ENCODE measurements at regions not wholly inside any gene's neighbourhood (a gene's known extent, or its start where the extent isn't known, plus 50 kb on each side); places are given as distances from the start of the nearest gene placed in this dataset.

DNA sequence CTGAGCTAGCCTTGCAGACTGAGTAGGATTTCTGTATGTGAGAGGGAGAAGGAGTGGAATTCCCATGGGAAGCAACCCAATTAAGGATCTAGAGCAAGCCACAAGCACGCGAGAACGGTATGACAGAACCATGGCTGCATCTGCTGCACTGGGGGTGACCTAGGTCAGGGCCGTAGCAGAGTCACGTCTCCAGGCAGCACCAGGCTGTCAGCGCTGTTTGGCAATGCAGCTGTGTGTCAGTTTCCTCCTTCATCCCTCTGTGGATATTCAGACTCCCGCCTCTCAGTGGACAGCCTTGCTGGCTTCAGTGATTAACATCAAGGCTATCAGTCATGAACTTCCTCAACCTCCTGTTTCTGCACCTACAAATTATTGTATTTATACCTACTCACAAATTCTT lies 118.1 kb upstream of the PPP2R5A start (continued):
- TF ChIP-seq ZHX1 (conservative IDR thresholded peaks at IDR 0.05; ENCODE audit: low read length) (no peak), MAZ (CRISPR knock-in tag; conservative IDR thresholded peaks at IDR 0.05 in 1 of 2, IDR thresholded peaks at IDR 0.05 in 1 of 2) (no peak), FOSL1 (tag; conservative IDR thresholded peaks at IDR 0.05) (no peak), SMAD3 (CRISPR knock-in tag; conservative IDR thresholded peaks at IDR 0.05) (no peak), VEZF1 (CRISPR knock-in tag; IDR thresholded peaks at IDR 0.05) (peak; percentile 41; the same call in 1 of the 2 replicates), HEY1 (CRISPR knock-in tag; IDR thresholded peaks at IDR 0.05; ENCODE audit: borderline replicate concordance) (no peak), YBX1 (IDR thresholded peaks at IDR 0.05) (no peak), TFAP4 (CRISPR knock-in tag; IDR thresholded peaks at IDR 0.05; ENCODE audit: borderline replicate concordance) (no peak), NR0B1 (IDR thresholded peaks at IDR 0.05; ENCODE audit: partially characterized antibody) (no peak), RFX1 (IDR thresholded peaks at IDR 0.05) (peak; percentile 23; the same call in 1 of the 2 replicates), MYNN (IDR thresholded peaks at IDR 0.05) (no peak), MYNN (CRISPR knock-in tag; IDR thresholded peaks at IDR 0.05) (no peak)
- TF ChIP-seq, protein P1, sequence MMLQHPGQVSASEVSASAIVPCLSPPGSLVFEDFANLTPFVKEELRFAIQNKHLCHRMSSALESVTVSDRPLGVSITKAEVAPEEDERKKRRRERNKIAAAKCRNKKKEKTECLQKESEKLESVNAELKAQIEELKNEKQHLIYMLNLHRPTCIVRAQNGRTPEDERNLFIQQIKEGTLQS (IDR thresholded peaks at IDR 0.05): no peak
- TF ChIP-seq, protein P1 (CRISPR knock-in tag; conservative IDR thresholded peaks at IDR 0.05): no peak
- TF ChIP-seq, protein P2, sequence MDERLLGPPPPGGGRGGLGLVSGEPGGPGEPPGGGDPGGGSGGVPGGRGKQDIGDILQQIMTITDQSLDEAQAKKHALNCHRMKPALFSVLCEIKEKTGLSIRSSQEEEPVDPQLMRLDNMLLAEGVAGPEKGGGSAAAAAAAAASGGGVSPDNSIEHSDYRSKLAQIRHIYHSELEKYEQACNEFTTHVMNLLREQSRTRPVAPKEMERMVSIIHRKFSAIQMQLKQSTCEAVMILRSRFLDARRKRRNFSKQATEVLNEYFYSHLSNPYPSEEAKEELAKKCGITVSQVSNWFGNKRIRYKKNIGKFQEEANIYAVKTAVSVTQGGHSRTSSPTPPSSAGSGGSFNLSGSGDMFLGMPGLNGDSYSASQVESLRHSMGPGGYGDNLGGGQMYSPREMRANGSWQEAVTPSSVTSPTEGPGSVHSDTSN (CRISPR knock-in tag; IDR thresholded peaks at IDR 0.05; ENCODE audit: low read depth): no peak
- TF ChIP-seq, protein P2 (tag; conservative IDR thresholded peaks at IDR 0.05; ENCODE audit: low read depth): 0 out of 2 replicates have a peak, but pooled peaks have one; percentile 27
- TF ChIP-seq, protein P3, sequence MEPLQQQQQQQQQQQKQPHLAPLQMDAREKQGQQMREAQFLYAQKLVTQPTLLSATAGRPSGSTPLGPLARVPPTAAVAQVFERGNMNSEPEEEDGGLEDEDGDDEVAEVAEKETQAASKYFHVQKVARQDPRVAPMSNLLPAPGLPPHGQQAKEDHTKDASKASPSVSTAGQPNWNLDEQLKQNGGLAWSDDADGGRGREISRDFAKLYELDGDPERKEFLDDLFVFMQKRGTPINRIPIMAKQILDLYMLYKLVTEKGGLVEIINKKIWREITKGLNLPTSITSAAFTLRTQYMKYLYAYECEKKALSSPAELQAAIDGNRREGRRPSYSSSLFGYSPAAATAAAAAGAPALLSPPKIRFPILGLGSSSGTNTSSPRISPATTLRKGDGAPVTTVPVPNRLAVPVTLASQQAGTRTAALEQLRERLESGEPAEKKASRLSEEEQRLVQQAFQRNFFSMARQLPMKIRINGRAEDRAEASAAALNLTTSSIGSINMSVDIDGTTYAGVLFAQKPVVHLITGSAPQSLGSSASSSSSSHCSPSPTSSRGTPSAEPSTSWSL (CRISPR knock-in tag; IDR thresholded peaks at IDR 0.05; ENCODE audit: borderline replicate concordance): no peak
